Kidney (tissue), 13 donors: ENCODE measurements at regions not wholly inside any gene's neighbourhood (a gene's known extent, or its start where the extent isn't known, plus 50 kb on each side); places are given as distances from the start of the nearest gene placed in this dataset.

ENCODE experiments used
- DNase-seq, 5 donors: peaks; one replicate each; pipeline ENCODE4 v3.0.0-alpha.2; 2013 to 2020
- FAIRE-seq: peaks from 2 replicates; lab custom pipeline; 2012; peaks lifted over from hg19 to GRCh38; lab: Jason Lieb, UNC
- H3K27ac ChIP-seq, 2 donors: one replicate each; pipeline ENCODE4 v1.7.0; 2013; ENCODE audit warnings: low read depth in 2 of 2, low read length in 2 of 2, inconsistent platforms in 1 of 2
- H3K27me3 ChIP-seq: one replicate; pipeline ENCODE4 v1.7.1; 2013; ENCODE audit warnings: low read length, inconsistent platforms; ENCODE audit not compliant: control insufficient read depth, insufficient read depth
- H3K36me3 ChIP-seq, 3 donors: one replicate each; pipeline versions ENCODE4 v1.7.0 to v1.7.1; 2013; ENCODE audit warnings: low read length in 3 of 3, control low read depth in 1 of 3, inconsistent platforms in 1 of 3; ENCODE audit not compliant: insufficient read depth in 3 of 3, control insufficient read depth in 2 of 3
- H3K4me1 ChIP-seq, 3 donors: one replicate each; pipeline versions ENCODE4 v1.7.0 to v1.7.1; 2013; ENCODE audit warnings: low read length in 3 of 3, inconsistent platforms in 1 of 3, low read depth in 1 of 3; ENCODE audit not compliant: control insufficient read depth in 2 of 3, insufficient read depth in 2 of 3
- H3K4me3 ChIP-seq, 3 donors: one replicate each; pipeline versions ENCODE4 v1.7.0 to v1.8.1; 2013; ENCODE audit warnings: low read length in 3 of 3, control low read depth in 1 of 3, inconsistent platforms in 1 of 3
- H3K9ac ChIP-seq, 3 donors: one replicate each; pipeline versions ENCODE4 v1.7.0 to v1.7.1; 2013; ENCODE audit warnings: low read length in 3 of 3, control low read depth in 1 of 3, inconsistent platforms in 1 of 3
- H3K9me3 ChIP-seq, 3 donors: one replicate each; pipeline versions ENCODE4 v1.7.0 to v1.7.1; 2013; ENCODE audit warnings: low read length in 3 of 3, control low read depth in 1 of 3, inconsistent platforms in 1 of 3; ENCODE audit not compliant: control insufficient read depth in 2 of 3, insufficient read depth in 1 of 3
- CTCF ChIP-seq: IDR thresholded peaks from 3 replicates; pipeline ENCODE4 v1.5.1; 2012; ENCODE audit warnings: mild to moderate bottlenecking, moderate library complexity, borderline replicate concordance; ENCODE audit not compliant: insufficient read depth; ENCODE audit errors: extremely low read depth
- intact Hi-C: fragments of 100-400 bp; cut with DNase I; formaldehyde crosslinking; loops from one replicate; pipeline ENCODE4 v1.11.1; 2022
- donor health status: control.
- donor health status: control.
- donor health status: control.
- donor health status: control.
- donor health status: control.
- donor health status: DM: yes; HTN: yes; CAD: no.
- donor health status: Normal renal cell carcinoma (clear cell type).

- Histone ChIP-seq H3K4me3 (no peak overlapping the region), H3K27me3 (no peaks in the 10 kb centered on the region), H3K9ac (no peak overlapping the region), H3K27ac (no peak overlapping the region), H3K36me3 (no peaks in the 10 kb centered on the region), H3K9me3 (no peaks in the 10 kb centered on the region), H3K4me1 (no peaks in the 10 kb centered on the region)
- TF ChIP-seq CTCF, result no peak
- FAIRE-seq (no peak), DNase-seq (no peak)
- intact Hi-C loops, result no loop called here
Measured at GRCh38 chr7:94738071-94738470, 82.1 kb upstream of the SGCE start.

- Histone ChIP-seq H3K27me3 (no peaks in the 10 kb centered on the region), H3K9me3 (no peaks in the 10 kb centered on the region), H3K9ac (no peak overlapping the region), H3K27ac (no peak overlapping the region), H3K4me1 (peaks cover 0 to 4% (median 0%) of the 10 kb centered on the region in 3 donors), H3K4me3 (no peak overlapping the region), H3K36me3 (no peaks in the 10 kb centered on the region)
- intact Hi-C loops, result no loop called here
- no peak for TF ChIP-seq CTCF
- DNase-seq (no peak), FAIRE-seq (no peak)
Measured at GRCh38 chr7:94739180-94739579, 83.2 kb upstream of the SGCE start.

GRCh38 chr7:94740509-94740908, 84.6 kb upstream of the SGCE start:
- no peaks in the 10 kb centered on the region for H3K36me3 ChIP-seq
- intact Hi-C loops, result no loop called here
- TF ChIP-seq CTCF, result no peak
- DNase-seq, result no peak
- H3K4me1 ChIP-seq, result peaks cover 0 to 4% (median 0%) of the 10 kb centered on the region in 3 donors
- no peak for FAIRE-seq
- no peaks in the 10 kb centered on the region for H3K9me3 ChIP-seq
- no peak overlapping the region for H3K4me3 ChIP-seq
- H3K27ac ChIP-seq, result no peak overlapping the region
- no peak overlapping the region for H3K9ac ChIP-seq
- H3K27me3 ChIP-seq, result no peaks in the 10 kb centered on the region

- DNase-seq (no peak), FAIRE-seq (no peak)
- intact Hi-C loops, result no loop called here
- peaks cover 0 to 4% (median 0%) of the 10 kb centered on the region in 3 donors for H3K4me1 ChIP-seq
- H3K9me3 ChIP-seq, result no peaks in the 10 kb centered on the region
- no peak for TF ChIP-seq CTCF
- H3K4me3 ChIP-seq, result no peak overlapping the region
- H3K9ac ChIP-seq, result no peak overlapping the region
- H3K36me3 ChIP-seq, result no peaks in the 10 kb centered on the region
- H3K27me3 ChIP-seq, result no peaks in the 10 kb centered on the region
- H3K27ac ChIP-seq, result no peak overlapping the region
Measured at GRCh38 chr7:94741179-94741578, 85.2 kb upstream of the SGCE start.
